ENCODE measurements at regions not wholly inside any gene's neighbourhood (a gene's known extent, or its start where the extent isn't known, plus 50 kb on each side); places are given as distances from the start of the nearest gene placed in this dataset.

DNA sequence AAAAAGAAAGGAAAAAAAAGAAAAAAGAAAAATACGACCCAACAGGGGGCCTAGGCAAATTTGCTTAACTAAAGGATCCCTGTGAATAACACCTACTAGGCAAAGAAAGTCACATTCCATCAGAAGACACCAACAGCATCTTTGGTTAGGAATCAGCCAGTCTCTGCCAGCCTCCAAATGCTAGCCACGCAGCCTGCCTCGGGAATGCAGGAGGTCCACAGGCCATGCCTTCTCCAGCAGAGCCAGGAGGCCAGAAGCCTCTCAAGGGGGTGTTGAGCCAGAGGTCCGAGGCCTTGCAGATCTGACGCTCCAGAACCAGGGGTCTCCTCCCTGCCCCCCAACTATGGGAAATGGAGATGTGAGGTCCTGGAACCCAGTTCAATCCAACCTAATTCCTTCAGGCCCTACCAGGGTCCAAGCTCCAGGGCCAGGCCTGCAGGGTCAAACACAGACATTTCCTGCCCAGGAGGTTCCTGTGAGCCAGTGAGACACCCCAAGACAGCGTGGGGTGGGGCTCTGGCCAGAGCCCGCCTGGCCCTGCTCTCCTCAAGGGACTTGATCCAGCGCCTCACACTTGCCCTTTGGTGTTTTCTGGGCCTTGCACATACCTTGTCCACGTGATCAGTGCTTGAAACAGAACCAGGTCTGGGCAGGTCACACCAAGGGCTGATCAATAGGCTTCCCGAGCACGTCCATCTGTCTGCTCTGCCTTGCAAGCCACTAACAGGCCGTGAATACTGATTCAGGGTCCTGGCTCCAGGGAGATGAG, 289.6 kb upstream of the ID2 start:
- Histone ChIP-seq H3K36me3 (ENCODE audit: control insufficient read depth, insufficient read depth, low read length) (no peaks in the 10 kb centered on the region), H3K4me3 (ENCODE audit: low read length) (no peak overlapping the region), H3K27ac (ENCODE audit: low read length) (no peak overlapping the region), H3K27me3 (ENCODE audit: control insufficient read depth, insufficient read depth, low read length) (no peaks in the 10 kb centered on the region), H3K9me3 (replicated peaks; ENCODE audit: control insufficient read depth, low read depth, low read length) (no peaks in the 10 kb centered on the region), H3K4me1 (ENCODE audit: control insufficient read depth, insufficient read depth, low read length) (no peaks in the 10 kb centered on the region)
- WGBS (ENCODE audit: insufficient coverage) = 84% methylated on average over 9 of the region's 12 CpGs
- DNase-seq = no peak

DNA sequence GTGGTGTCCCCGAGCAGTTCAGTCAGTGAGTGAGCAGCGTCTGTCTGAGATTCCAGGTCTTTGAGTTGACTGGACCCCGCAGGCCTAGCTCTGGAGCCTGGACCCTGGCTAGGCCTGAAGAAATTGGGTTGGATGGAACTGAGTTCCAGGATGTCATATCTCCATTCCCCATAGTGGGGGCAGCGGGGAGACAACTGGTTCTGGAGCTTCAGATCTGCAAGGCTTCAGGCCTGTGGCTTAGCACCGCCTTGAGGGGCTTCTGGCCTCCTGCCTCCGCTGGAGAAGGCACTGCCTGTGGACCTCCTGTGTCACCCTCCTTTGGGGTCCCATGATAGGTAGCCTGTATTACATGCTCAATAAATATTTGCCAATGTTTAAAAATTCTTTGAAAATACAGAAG, 288.4 kb upstream of the ID2 start:
- no peaks in the 10 kb centered on the region for H3K27me3 ChIP-seq (ENCODE audit: control insufficient read depth, insufficient read depth, low read length)
- no peak for DNase-seq
- H3K27ac ChIP-seq (ENCODE audit: low read length) = no peak overlapping the region
- H3K4me3 ChIP-seq (ENCODE audit: low read length) = no peak overlapping the region
- H3K9me3 ChIP-seq (replicated peaks; ENCODE audit: control insufficient read depth, low read depth, low read length) = no peaks in the 10 kb centered on the region
- H3K36me3 ChIP-seq (ENCODE audit: control insufficient read depth, insufficient read depth, low read length) = no peaks in the 10 kb centered on the region
- 100% methylated on average over 1 of the region's 6 CpGs for WGBS (ENCODE audit: insufficient coverage)
- no peaks in the 10 kb centered on the region for H3K4me1 ChIP-seq (ENCODE audit: control insufficient read depth, insufficient read depth, low read length)

DNA sequence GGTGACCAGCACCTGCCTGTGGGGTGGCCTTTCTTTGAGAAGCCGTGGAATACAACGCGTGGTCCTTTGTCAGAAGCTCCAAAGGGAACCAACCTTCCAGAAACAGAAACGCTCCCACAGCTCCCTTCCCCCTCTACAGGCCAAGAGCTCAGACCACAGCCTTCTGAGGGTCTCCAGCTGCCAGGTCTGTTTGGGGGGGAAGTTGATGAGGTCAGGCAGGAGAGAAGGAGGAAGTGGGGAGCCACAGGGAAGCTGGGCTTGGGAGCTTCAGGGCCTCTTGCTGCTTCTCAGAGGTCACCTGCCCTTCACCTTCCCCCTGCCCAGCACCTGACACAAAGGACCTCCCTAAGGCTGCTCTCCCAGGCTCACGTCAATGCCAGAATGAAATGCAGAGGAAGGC, 287.7 kb upstream of the ID2 start:
- peak; percentile 40 for DNase-seq
- H3K4me1 ChIP-seq (ENCODE audit: control insufficient read depth, insufficient read depth, low read length) = no peaks in the 10 kb centered on the region
- no peaks in the 10 kb centered on the region for H3K27me3 ChIP-seq (ENCODE audit: control insufficient read depth, insufficient read depth, low read length)
- no CpG with 5 or more reads among the region's 5 CpGs for WGBS (ENCODE audit: insufficient coverage)
- H3K27ac ChIP-seq (ENCODE audit: low read length) = no peak overlapping the region
- no peaks in the 10 kb centered on the region for H3K36me3 ChIP-seq (ENCODE audit: control insufficient read depth, insufficient read depth, low read length)
- H3K4me3 ChIP-seq (ENCODE audit: low read length) = no peak overlapping the region
- no peaks in the 10 kb centered on the region for H3K9me3 ChIP-seq (replicated peaks; ENCODE audit: control insufficient read depth, low read depth, low read length)

DNA sequence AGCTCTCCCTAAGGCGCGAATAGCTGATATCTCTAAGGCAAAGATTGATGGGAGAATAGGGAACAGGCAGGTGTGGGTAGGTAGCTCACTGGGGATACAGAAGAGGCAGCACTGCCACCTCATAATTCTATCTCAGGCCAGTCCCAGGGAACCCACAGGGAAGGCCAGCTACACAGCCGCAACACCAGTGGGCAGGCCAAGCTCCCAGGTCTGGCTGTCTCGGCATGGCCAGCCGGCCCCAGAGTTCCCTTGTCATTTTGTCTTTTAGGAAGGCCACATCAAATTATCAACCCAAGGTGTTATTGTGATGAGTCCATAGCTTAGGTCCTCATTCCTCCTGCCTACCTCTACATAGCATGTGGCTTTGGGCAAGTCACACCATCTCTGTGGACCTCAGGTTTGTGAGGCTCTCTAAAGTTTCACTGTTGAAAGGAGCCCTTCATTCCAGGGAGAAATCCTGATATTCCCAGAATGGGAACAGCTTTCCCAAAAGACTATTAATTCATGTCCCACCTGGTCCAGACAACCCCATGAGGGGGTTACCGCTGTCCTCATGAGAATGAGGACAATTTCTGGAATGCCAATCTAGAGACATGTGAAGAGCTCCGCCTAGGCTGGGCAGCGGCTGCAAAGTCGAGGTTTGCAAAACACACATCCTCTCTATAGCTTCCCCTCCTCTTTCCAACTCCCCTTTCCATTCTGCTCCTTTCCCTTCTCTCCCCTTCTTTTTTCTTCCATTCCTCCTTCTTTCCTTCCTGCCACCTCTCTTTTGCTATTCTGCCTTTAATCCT, 287.1 kb upstream of the ID2 start:
- DNase-seq = no peak
- H3K27ac ChIP-seq (ENCODE audit: low read length) = no peak overlapping the region
- 86% methylated on average over 6 of the region's 9 CpGs for WGBS (ENCODE audit: insufficient coverage)

DNA sequence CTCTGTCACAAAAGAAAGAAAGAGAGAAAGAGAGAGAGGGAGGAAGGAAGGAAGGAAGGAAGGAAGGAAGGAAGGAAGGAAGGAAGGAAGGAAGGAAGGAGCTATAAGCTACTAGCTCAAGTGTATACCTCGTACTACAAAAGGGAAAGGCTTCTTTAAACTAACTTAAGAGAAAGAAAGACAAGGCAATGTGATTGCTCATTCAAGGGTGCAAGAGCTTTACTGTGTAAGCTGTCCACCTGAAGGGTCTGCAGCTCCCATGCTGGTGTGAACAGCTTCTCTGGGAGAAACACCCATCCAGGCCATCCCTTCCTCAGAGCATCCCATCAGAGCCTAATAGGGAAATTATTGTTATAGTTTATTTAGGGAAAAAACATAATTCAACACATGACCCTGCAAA, 286.1 kb upstream of the ID2 start:
- WGBS (ENCODE audit: insufficient coverage) = no CpG with 5 or more reads among the region's 1 CpG
- H3K27ac ChIP-seq (ENCODE audit: low read length) = no peak overlapping the region
- no peaks in the 10 kb centered on the region for H3K27me3 ChIP-seq (ENCODE audit: control insufficient read depth, insufficient read depth, low read length)
- no peak overlapping the region for H3K4me3 ChIP-seq (ENCODE audit: low read length)
- H3K36me3 ChIP-seq (ENCODE audit: control insufficient read depth, insufficient read depth, low read length) = no peaks in the 10 kb centered on the region
- no peaks in the 10 kb centered on the region for H3K9me3 ChIP-seq (replicated peaks; ENCODE audit: control insufficient read depth, low read depth, low read length)
- H3K4me1 ChIP-seq (ENCODE audit: control insufficient read depth, insufficient read depth, low read length) = no peaks in the 10 kb centered on the region
- DNase-seq = no peak

More for the DNA sequence above, 287.1 kb upstream of the ID2 start:
- no peak overlapping the region for H3K4me3 ChIP-seq (ENCODE audit: low read length)
- no peaks in the 10 kb centered on the region for H3K36me3 ChIP-seq (ENCODE audit: control insufficient read depth, insufficient read depth, low read length)
- no peaks in the 10 kb centered on the region for H3K27me3 ChIP-seq (ENCODE audit: control insufficient read depth, insufficient read depth, low read length)
- H3K4me1 ChIP-seq (ENCODE audit: control insufficient read depth, insufficient read depth, low read length) = no peaks in the 10 kb centered on the region
- no peaks in the 10 kb centered on the region for H3K9me3 ChIP-seq (replicated peaks; ENCODE audit: control insufficient read depth, low read depth, low read length)

DNA sequence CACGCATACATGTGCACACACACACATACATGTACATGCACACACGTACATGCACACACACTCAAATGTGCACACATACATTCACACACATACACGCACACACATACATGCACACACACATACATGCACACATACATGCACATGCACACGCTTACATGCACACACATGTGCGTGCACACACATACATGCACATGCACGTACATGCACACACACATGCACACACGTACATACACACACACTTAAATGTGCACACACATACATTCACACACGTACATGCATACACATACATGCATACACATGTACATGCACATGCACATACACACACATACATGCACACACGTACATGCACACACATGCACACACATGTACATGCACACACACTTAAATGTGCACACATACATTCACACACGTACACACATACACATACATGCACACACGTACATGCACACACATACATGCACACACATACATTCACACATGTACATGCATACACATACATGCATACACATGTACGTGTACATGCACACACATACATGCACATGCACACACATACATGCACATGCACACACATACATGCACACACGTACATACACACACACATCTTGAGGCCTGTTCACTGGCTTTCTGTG, 283.7 kb upstream of the ID2 start:
- Histone ChIP-seq H3K4me3 (ENCODE audit: low read length) (no peak overlapping the region), H3K27ac (ENCODE audit: low read length) (no peak overlapping the region), H3K36me3 (ENCODE audit: control insufficient read depth, insufficient read depth, low read length) (no peaks in the 10 kb centered on the region), H3K27me3 (ENCODE audit: control insufficient read depth, insufficient read depth, low read length) (no peaks in the 10 kb centered on the region), H3K4me1 (ENCODE audit: control insufficient read depth, insufficient read depth, low read length) (peaks cover 8% of the 10 kb centered on the region), H3K9me3 (replicated peaks; ENCODE audit: control insufficient read depth, low read depth, low read length) (no peaks in the 10 kb centered on the region)
- DNase-seq = no peak
- WGBS (ENCODE audit: insufficient coverage) = 92% methylated on average over 13 of the region's 13 CpGs

DNA sequence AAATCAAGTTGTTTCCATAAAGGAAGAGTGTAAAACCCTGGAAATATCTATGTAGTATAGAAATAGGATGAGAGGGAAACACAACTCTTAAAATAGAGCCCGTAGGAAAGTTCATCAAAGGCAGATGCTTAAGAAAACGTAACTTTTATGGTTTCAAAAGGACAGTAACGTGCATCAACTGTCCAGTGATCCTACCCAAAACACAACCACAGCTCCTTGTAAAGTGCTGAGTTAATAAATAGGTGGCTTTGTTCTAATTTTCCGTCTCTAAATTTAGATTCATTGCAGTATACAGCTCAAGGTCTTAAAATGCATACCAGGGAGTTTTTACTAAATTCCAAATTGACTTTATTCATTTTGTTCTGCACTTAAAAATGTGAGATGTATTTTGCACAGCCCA, 282.1 kb upstream of the ID2 start:
- H3K4me1 ChIP-seq (ENCODE audit: control insufficient read depth, insufficient read depth, low read length) = peaks cover 13% of the 10 kb centered on the region
- H3K4me3 ChIP-seq (ENCODE audit: low read length) = no peak overlapping the region
- H3K27me3 ChIP-seq (ENCODE audit: control insufficient read depth, insufficient read depth, low read length) = no peaks in the 10 kb centered on the region
- no peaks in the 10 kb centered on the region for H3K9me3 ChIP-seq (replicated peaks; ENCODE audit: control insufficient read depth, low read depth, low read length)
- WGBS (ENCODE audit: insufficient coverage) = no CpG with 5 or more reads among the region's 4 CpGs
- no peak for DNase-seq
- no peaks in the 10 kb centered on the region for H3K36me3 ChIP-seq (ENCODE audit: control insufficient read depth, insufficient read depth, low read length)
- no peak overlapping the region for H3K27ac ChIP-seq (ENCODE audit: low read length)

DNA sequence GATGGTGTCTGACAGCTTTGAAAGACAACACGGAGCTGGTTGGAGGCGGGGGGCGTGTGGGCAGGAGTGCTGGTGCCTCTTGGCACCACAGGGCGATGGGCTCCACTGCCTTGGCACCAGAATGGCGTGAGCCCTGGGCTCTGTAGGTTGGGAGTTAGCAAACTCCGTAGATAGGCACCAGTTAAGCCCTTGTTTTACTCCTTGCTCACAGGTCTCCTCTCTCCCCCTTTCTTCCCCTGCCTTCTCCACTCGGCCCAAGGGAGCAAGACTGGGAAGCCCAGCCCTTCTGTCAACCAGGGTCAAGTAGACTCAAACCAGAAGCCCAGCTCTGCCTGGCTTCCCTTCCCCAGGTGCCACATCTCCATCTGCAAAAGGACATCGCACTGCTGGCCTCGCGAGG, 281.7 kb upstream of the ID2 start:
- Histone ChIP-seq H3K9me3 (replicated peaks; ENCODE audit: control insufficient read depth, low read depth, low read length) (no peaks in the 10 kb centered on the region), H3K27ac (ENCODE audit: low read length) (no peak overlapping the region), H3K27me3 (ENCODE audit: control insufficient read depth, insufficient read depth, low read length) (no peaks in the 10 kb centered on the region), H3K4me1 (ENCODE audit: control insufficient read depth, insufficient read depth, low read length) (peaks cover 13% of the 10 kb centered on the region), H3K36me3 (ENCODE audit: control insufficient read depth, insufficient read depth, low read length) (no peaks in the 10 kb centered on the region), H3K4me3 (ENCODE audit: low read length) (no peak overlapping the region)
- no peak for DNase-seq
- WGBS (ENCODE audit: insufficient coverage) = 72% methylated on average over 6 of the region's 10 CpGs

DNA sequence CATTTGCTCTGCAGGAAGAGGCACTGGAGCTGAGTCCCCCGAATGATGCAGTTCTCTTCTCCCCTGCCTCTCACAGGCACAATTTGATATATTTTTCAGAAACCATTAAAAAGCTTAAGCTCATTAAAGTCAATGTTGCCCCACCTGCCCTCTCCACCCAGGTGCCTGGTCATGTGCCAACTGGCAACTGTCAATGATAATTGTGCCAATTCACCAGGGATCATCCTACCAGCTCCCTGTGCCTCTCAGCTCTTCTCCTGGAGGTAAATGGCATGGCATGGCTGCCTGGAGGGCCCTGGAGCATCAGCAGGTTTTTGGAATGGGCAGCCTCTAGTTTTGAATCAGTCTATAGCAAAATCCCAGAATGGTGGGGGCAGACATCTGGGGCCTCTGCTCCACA, 279.6 kb upstream of the ID2 start:
- WGBS (ENCODE audit: insufficient coverage) = 67% methylated on average over 1 of the region's 1 CpG
- Histone ChIP-seq H3K27me3 (ENCODE audit: control insufficient read depth, insufficient read depth, low read length) (no peaks in the 10 kb centered on the region), H3K4me3 (ENCODE audit: low read length) (no peak overlapping the region), H3K36me3 (ENCODE audit: control insufficient read depth, insufficient read depth, low read length) (no peaks in the 10 kb centered on the region), H3K4me1 (ENCODE audit: control insufficient read depth, insufficient read depth, low read length) (peaks cover 13% of the 10 kb centered on the region), H3K27ac (ENCODE audit: low read length) (no peak overlapping the region), H3K9me3 (replicated peaks; ENCODE audit: control insufficient read depth, low read depth, low read length) (no peaks in the 10 kb centered on the region)
- DNase-seq = no peak

DNA sequence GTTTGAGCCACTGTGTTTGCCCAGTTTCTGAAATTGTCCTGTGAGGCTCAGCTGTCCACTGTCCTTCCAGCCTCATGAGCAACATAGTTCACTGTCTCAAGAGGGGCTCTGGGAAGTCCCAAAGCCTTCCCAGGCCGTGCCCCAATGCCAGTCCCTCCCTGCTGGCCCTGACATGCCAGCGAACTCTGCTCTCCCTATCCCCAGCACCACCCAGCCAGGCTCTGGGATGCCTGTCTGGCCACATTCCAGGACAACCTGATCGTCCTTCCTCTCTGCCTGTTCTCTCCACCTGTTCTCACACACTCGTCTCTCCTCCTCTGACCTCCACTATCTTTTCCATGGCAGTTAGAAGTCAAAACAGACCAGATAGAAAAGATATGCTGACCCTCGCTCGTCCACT, 278.0 kb upstream of the ID2 start:
- Histone ChIP-seq H3K4me3 (ENCODE audit: low read length) (no peak overlapping the region), H3K4me1 (ENCODE audit: control insufficient read depth, insufficient read depth, low read length) (peaks cover 13% of the 10 kb centered on the region), H3K27ac (ENCODE audit: low read length) (no peak overlapping the region), H3K36me3 (ENCODE audit: control insufficient read depth, insufficient read depth, low read length) (no peaks in the 10 kb centered on the region), H3K27me3 (ENCODE audit: control insufficient read depth, insufficient read depth, low read length) (no peaks in the 10 kb centered on the region), H3K9me3 (replicated peaks; ENCODE audit: control insufficient read depth, low read depth, low read length) (no peaks in the 10 kb centered on the region)
- 60% methylated on average over 4 of the region's 6 CpGs for WGBS (ENCODE audit: insufficient coverage)
- DNase-seq = peak; percentile 31

All from muscle of leg (tissue), 3 donors.